CD14-positive monocyte (primary cell): ENCODE measurements at regions not wholly inside any gene's neighbourhood (a gene's known extent, or its start where the extent isn't known, plus 50 kb on each side); places are given as distances from the start of the nearest gene placed in this dataset.

Experiments used
- DNase-seq, 3 donors: peaks; one replicate each; pipeline ENCODE4 v3.0.0-alpha.2; 2011 to 2022
- H2AFZ ChIP-seq: 2 replicates; pipeline ENCODE4 v1.6.0; 2012; ENCODE audit warnings: mild to moderate bottlenecking, low read depth, low read length, inconsistent platforms; ENCODE audit not compliant: insufficient read depth, poor library complexity, severe bottlenecking
- H3K27ac ChIP-seq, 2 donors: 1 replicate in 1 of 2; 2 replicates in 1 of 2; pipeline ENCODE4 v1.5.1; 2012 to 2013; ENCODE audit warnings: low read length in 2 of 2, control low read depth in 1 of 2, inconsistent platforms in 1 of 2, low read depth in 1 of 2, mild to moderate bottlenecking in 1 of 2
- H3K27me3 ChIP-seq, 2 donors: one replicate each; pipeline versions ENCODE4 v1.6.0 to v1.6.1; 2011 to 2013; ENCODE audit warnings: low read length in 2 of 2; ENCODE audit not compliant: control insufficient read depth in 2 of 2, insufficient read depth in 2 of 2
- H3K36me3 ChIP-seq, 2 donors: replicated peaks in 1 of 2; 1 replicate in 1 of 2; 2 replicates in 1 of 2; pipeline versions ENCODE4 v1.5.1 to v1.6.1; 2012 to 2013; ENCODE audit warnings: low read length in 2 of 2, control low read depth in 1 of 2, inconsistent platforms in 1 of 2, mild to moderate bottlenecking in 1 of 2; ENCODE audit not compliant: insufficient read depth in 2 of 2, control insufficient read depth in 1 of 2
- H3K4me1 ChIP-seq, 2 donors: 1 replicate in 1 of 2; 2 replicates in 1 of 2; pipeline versions ENCODE4 v1.5.1 to v1.6.1; 2012 to 2013; ENCODE audit warnings: low read length in 2 of 2, control low read depth in 1 of 2, inconsistent platforms in 1 of 2, mild to moderate bottlenecking in 1 of 2, moderate library complexity in 1 of 2; ENCODE audit not compliant: insufficient read depth in 2 of 2, control insufficient read depth in 1 of 2
- H3K4me2 ChIP-seq: replicated peaks from 2 replicates; pipeline ENCODE3; 2012; ENCODE audit warnings: low read length, moderate library complexity, mild to moderate bottlenecking; ENCODE audit not compliant: poor library complexity, severe bottlenecking; ENCODE audit errors: extremely low read depth
- H3K4me3 ChIP-seq, 3 experiments: fragments of 200-600 bp in 1 of 3; sonication (generic) in 1 of 3; replicated peaks in 1 of 3; 1 replicate in 2 of 3; 2 replicates in 1 of 3; pipeline ENCODE4 v1.5.1; 2011 to 2013; ENCODE audit warnings: low read length in 3 of 3, mild to moderate bottlenecking in 3 of 3, control low read depth in 2 of 3, low read depth in 2 of 3, inconsistent platforms in 1 of 3, moderate library complexity in 1 of 3
- H3K79me2 ChIP-seq: 2 replicates; pipeline ENCODE4 v1.6.0; 2012; ENCODE audit warnings: mild to moderate bottlenecking, control low read depth, inconsistent platforms, low read length, moderate library complexity; ENCODE audit not compliant: insufficient read depth
- H3K9ac ChIP-seq: 2 replicates; pipeline ENCODE4 v1.6.0; 2017; ENCODE audit warnings: low read length, mild to moderate bottlenecking; ENCODE audit not compliant: insufficient read depth, poor library complexity, severe bottlenecking
- H3K9me3 ChIP-seq, 2 donors: replicated peaks in 1 of 2; 1 replicate in 1 of 2; 2 replicates in 1 of 2; pipeline versions ENCODE4 v1.5.1 to v1.6.1; 2012 to 2013; ENCODE audit warnings: low read length in 2 of 2, control low read depth in 1 of 2; ENCODE audit not compliant: control insufficient read depth in 1 of 2, insufficient read depth in 1 of 2
- H4K20me1 ChIP-seq: 2 replicates; pipeline ENCODE4 v1.6.0; 2012; ENCODE audit warnings: mild to moderate bottlenecking, low read length, control low read depth, moderate library complexity; ENCODE audit not compliant: insufficient read depth
- H3K27ac Mint-ChIP-seq, 7 donors: one replicate each; pipeline ENCODE4 v1.8.0; 2020; ENCODE audit warnings: mild to moderate bottlenecking in 7 of 7, mixed read lengths in 7 of 7, moderate library complexity in 6 of 7, inconsistent platforms in 2 of 7
- H3K27me3 Mint-ChIP-seq, 3 donors: one replicate each; pipeline ENCODE4 v1.8.0; 2021 to 2022; ENCODE audit warnings: low read depth in 3 of 3, mild to moderate bottlenecking in 3 of 3, mixed read lengths in 3 of 3, moderate library complexity in 3 of 3, inconsistent platforms in 1 of 3
- H3K36me3 Mint-ChIP-seq, 2 donors: one replicate each; pipeline ENCODE4 v1.8.0; 2020; ENCODE audit warnings: mixed read lengths in 2 of 2, inconsistent platforms in 1 of 2, mild to moderate bottlenecking in 1 of 2
- H3K4me1 Mint-ChIP-seq: one replicate; pipeline ENCODE4 v1.8.0; 2020; ENCODE audit warnings: mild to moderate bottlenecking, mixed read lengths
- H3K4me3 Mint-ChIP-seq, 2 donors: one replicate each; pipeline ENCODE4 v1.8.0; 2020; ENCODE audit warnings: mild to moderate bottlenecking in 2 of 2, mixed read lengths in 2 of 2, moderate library complexity in 1 of 2
- H3K9me3 Mint-ChIP-seq, 7 donors: one replicate each; pipeline ENCODE4 v1.8.0; 2020 to 2022; ENCODE audit warnings: mixed read lengths in 7 of 7, mild to moderate bottlenecking in 6 of 7, moderate library complexity in 6 of 7, inconsistent platforms in 2 of 7
- CTCF ChIP-seq: fragments of 200-600 bp; IDR thresholded peaks from one replicate; pipeline ENCODE4 v1.8.0; 2022; ENCODE audit warnings: antibody characterized with exemption, mild to moderate bottlenecking
- WGBS: methylation state at CpG from one replicate; pipeline ENCODE4 v1.1.5; 2013; ENCODE audit warnings: missing lambda C conversion rate; ENCODE audit not compliant: insufficient coverage; 5-methylcytosine and 5-hydroxymethylcytosine counted together
- intact Hi-C, 2 donors: fragments of 100-400 bp; cut with micrococcal nuclease; formaldehyde crosslinking; loops; one replicate each; pipeline versions ENCODE4 v1.15.0 to v1.15.1; 2023

DNA sequence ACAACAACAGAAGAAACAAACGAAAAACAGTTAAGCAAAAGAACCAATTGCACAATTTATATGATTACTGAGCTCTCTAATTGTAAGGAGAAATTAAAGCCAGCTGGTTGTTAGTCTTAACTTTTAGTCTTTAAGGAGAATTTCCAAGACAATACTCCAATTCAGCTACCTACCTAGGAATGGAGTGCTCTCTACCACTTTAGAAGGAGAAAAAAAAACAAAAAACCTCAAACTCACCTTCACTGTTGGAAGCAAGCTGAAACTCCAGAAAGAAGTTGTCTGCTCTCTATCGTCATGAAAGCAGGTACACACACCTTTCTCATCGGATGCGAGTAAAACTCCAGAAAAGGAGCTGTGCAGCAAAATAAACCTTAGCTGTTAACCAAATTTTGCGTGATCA lies 86.1 kb upstream of the NPY2R start:
- no peaks in the 10 kb centered on the region for H3K36me3 Mint-ChIP-seq
- Histone ChIP-seq H3K36me3 (no peaks in the 10 kb centered on the region), H3K9ac (no peak overlapping the region), H3K27ac (no peak overlapping the region), H3K4me3 (no peak overlapping the region), H3K4me2 (no peak overlapping the region), H3K27me3 (no peaks in the 10 kb centered on the region), H3K4me1 (no peaks in the 10 kb centered on the region), H2AFZ (no peak overlapping the region), H3K9me3 (peaks cover 0 to 3% of the 10 kb centered on the region in 2 donors), H4K20me1 (no peaks in the 10 kb centered on the region), H3K79me2 (no peaks in the 10 kb centered on the region)
- no peak for DNase-seq
- WGBS: 91% methylated on average over 3 of the region's 5 CpGs
- intact Hi-C loops: no loop called here
- no peaks in the 10 kb centered on the region for H3K27me3 Mint-ChIP-seq
- TF ChIP-seq CTCF: no peak
- H3K4me3 Mint-ChIP-seq: no peak overlapping the region
- H3K27ac Mint-ChIP-seq: no peak overlapping the region
- H3K9me3 Mint-ChIP-seq: peaks cover 0 to 12% (median 5%) of the 10 kb centered on the region in 7 donors
- H3K4me1 Mint-ChIP-seq: no peaks in the 10 kb centered on the region

GRCh38 chr4:155134136-155134535 lies 74.3 kb upstream of the NPY2R start:
- no peak overlapping the region for H3K27ac Mint-ChIP-seq
- no peaks in the 10 kb centered on the region for H3K27me3 ChIP-seq
- DNase-seq: no peak
- intact Hi-C loops: no loop called here
- H3K4me3 ChIP-seq: no peak overlapping the region
- H3K36me3 ChIP-seq: no peaks in the 10 kb centered on the region
- no peak overlapping the region for H3K4me3 Mint-ChIP-seq
- no peak overlapping the region for H3K4me2 ChIP-seq
- H3K79me2 ChIP-seq: no peaks in the 10 kb centered on the region
- no peaks in the 10 kb centered on the region for H4K20me1 ChIP-seq
- no peaks in the 10 kb centered on the region for H3K4me1 ChIP-seq
- no peak overlapping the region for H3K27ac ChIP-seq
- TF ChIP-seq CTCF: no peak
- H3K36me3 Mint-ChIP-seq: no peaks in the 10 kb centered on the region
- no peaks in the 10 kb centered on the region for H3K27me3 Mint-ChIP-seq
- no peak overlapping the region for H3K9ac ChIP-seq
- H3K9me3 ChIP-seq: no peaks in the 10 kb centered on the region
- H3K9me3 Mint-ChIP-seq: peaks cover 0 to 2% (median 0%) of the 10 kb centered on the region in 7 donors
- H3K4me1 Mint-ChIP-seq: no peaks in the 10 kb centered on the region
- H2AFZ ChIP-seq: no peak overlapping the region
